Stimulated activated CD8-positive, alpha-beta memory T cell treated with anti-CD3 and anti-CD28 coated beads, Interleukin-12 subunit alpha, Interleukin-12 subunit beta, amount 100 ng/mL, for 24 hours (primary cell): ENCODE measurements at regions not wholly inside any gene's neighbourhood (a gene's known extent, or its start where the extent isn't known, plus 50 kb on each side); places are given as distances from the start of the nearest gene placed in this dataset.
"Not testable (repeated sequence)": the region's sequence is repeated elsewhere in the genome, so short reads cannot be mapped to it uniquely, and the experiment has no call there.

ENCODE experiments used
- DNase-seq: peaks from one replicate; pipeline ENCODE4 v3.0.0-alpha.2; 2020; ENCODE audit errors: extremely low read depth

DNA sequence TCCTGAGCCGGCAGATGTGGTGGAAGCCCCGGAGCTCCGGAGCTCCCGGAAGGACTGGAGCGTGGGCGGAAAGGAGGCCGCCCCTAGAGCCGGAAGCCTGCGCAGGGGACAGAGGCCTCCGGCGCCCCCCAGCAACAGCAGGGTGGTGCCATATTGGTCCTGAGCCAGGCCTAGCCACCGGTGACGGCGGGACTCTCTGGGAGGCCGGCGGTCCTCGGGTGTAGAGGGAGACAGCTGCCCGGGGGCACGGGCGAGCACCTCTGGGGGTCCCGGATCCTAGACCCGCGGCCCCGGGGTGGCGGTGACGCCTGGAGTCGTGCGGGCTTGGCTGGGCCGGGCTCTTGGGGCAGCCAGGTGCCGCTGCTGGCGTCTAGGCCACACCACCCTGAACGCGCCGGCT, 1472.2 kb downstream of the FOXD4L5 start:
- not testable (repeated sequence) for DNase-seq

DNA sequence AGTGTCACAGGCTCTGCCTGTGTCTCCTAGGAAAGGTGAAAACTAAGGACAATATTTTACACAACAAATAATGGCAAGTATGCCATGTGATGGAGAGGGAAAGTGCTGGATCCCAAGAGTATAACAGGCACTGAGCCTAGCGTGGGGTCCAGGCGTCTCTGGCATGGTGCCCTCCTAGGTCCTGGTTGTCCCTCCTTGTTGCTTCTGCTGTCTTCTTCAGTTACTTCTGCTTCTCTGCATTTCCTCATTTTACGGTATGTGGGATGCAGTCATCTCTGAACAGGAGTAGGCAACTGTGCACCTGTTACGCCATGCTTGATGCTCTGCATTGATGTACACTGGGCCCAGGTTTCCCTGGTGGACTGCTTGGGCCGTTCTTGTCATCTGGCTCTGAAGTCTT, 1480.8 kb downstream of the FOXD4L5 start:
- DNase-seq, result not testable (repeated sequence)

DNA sequence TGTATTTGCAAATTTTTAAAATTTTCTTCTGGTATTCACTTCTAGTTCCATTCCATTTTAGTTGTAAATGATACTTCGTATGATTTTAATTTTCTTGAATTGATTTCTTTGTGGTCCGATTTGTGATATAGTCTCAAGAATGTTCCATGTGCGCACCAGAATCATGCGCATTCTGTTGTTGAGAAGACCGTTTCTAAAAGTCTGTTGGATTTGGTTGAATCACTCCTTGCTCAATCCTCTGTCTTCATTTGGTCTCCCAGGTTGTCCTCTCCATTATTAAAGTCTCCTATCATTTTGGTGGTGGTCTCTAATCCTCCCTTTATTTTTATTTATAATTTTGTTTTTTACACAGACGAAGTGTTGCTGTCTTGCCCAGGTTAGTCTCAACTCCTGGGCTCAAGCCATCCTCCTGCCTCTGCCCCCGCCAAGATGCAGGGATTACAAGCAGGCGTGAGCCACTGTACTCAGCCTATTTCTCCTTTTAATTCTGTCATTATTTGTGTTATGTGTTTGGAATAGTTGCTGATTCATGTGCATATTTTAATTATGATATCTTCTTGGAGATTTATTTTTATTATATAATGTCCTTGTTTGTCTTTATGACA, 1490.8 kb downstream of the FOXD4L5 start:
- not testable (repeated sequence) for DNase-seq

DNA sequence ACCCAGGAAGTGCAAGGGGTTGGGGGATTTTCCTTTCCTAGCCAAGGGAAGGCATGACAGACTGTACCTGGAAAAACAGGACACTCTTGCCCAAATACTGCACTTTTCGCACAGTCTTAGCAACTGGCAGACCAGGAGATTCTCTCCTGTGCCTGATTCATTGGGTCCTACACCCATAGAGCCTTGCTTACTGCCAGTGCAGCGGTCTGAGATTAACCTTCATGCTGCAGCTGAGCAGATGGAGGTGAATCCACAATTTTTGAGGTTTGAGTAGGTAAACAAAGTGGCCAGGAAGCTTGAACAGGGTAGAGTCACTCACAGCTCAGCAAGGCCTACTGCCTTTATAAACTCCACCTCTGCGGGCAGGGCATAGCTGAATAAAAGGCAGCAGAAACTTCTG, 1497.6 kb downstream of the FOXD4L5 start:
- DNase-seq, result not testable (repeated sequence)

DNA sequence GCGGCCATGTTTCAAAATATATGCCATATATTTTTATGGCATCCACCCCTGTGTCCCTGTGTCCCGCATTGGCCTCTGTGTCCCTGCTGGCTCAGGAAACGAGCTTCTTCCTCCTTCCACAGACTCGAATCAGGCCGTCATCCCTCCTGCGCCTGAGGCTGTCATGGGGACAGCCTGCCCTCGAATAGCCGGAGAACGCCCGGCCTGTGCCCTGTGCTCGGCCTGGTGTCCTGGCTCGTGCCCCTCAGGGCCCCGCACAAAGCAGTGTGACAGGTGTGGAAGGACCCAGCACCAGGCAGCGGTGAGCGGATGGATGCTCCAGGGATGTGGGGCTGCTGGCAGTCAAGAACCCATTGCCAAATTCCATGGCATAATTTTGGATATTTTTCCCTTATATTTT, 1500.0 kb downstream of the FOXD4L5 start:
- not testable (repeated sequence) for DNase-seq

DNA sequence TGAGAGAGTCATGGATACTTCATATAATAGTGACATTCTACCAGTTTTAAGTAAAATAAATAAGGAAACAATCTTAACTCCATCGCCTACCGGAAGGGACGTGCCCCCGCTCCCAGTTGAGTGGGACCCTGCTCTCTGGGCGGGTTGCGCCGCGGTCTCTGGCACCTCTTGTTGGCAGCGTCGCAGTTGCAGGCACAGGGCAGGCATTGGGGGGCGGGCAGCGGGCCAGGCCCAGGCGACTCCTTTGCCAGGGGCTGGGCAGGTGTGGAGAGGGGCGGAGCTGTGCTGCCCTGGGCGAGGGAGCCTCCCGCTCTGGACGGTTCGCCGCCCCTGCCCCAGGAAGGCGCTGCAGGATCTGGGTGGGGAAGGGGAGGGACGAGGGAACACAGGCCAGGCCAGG, 1500.6 kb downstream of the FOXD4L5 start:
- not testable (repeated sequence) for DNase-seq

DNA sequence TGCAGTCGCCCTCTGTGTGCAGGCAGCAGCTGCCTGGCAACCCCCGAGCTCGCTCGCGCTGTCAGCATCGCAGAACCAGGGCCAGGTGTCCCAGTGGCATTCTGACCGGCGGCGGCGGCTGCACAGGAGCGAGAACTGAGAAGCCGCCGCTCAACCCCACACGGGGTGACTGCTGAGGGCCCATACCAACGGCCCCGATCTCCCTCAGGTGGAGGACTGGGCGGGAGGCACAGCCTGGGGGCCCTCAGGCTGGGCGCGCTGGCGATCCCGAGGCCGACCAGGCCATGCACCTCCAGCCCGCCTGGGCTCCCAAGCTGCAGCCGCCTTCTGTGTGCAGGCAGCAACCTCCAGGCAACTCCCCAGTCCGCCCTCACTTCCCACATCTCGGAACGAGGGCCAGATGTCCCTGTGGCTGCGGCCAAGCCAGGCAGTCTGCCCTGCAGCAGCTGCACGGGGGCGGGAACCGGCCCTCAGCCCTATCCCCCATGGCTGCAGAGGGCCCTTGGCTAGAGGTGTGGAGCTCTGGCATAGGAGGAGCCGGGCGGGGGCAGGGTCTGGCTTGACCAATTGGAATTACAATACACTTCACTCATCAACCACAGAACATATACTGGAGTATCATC, 1503.1 kb downstream of the FOXD4L5 start:
- not testable (repeated sequence) for DNase-seq

DNA sequence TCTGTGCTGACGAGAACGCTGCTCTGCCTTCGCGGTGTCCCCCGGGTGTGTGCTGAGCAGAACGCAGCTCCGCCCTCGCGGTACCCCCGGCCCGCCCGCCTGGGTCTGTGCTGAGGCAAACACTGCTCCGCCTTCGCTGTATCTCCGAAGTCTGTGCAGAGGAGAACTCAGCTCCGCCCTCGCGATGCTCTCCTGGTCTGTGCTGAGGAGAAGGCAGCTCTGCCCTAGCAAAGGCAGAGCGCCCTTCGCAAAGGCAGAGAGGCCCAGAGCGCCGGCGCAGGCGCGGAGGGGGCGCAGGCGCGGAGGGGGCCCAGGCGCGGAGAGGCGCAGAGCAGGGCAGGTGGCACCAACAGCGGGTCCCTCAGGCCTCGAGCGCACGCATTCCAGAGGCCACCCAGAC, 1503.6 kb downstream of the FOXD4L5 start:
- not testable (repeated sequence) for DNase-seq

DNA sequence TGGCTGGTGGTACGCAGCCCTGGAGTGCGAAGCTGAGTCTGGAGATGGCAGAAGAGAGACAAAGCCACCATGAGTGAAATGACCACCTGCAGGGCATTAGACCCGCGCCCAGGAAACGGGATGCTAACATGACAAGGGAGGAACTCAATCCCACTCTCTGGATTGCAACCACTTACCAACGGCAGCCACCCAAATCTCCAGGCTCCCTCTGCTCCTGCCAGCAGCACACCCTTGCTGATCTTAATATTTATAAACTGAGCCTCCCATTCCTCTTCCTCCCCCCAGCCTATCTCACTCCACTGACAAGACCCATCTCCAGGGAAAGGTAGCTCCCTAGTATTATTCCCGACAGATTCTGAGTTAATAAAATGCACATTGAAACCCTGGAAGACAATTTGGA, 1508.8 kb downstream of the FOXD4L5 start:
- DNase-seq, result not testable (repeated sequence)

DNA sequence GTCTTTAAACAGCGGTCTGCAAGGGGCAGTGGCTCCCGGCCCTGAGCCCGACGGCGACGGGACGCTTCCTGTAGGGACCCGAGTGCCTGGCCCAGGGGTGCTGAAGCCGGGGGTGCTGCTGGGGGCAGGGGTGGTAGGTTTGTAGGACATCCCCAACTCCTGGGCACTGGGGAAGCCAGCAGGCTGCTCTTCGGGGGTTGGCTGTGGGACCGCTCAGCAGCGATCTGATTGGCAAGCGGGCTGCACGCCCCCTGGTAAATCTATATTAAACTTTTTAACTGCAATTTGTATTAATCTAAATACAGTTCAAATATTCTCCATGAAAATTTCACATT, 1510.0 kb downstream of the FOXD4L5 start:
- DNase-seq, result not testable (repeated sequence)

DNA sequence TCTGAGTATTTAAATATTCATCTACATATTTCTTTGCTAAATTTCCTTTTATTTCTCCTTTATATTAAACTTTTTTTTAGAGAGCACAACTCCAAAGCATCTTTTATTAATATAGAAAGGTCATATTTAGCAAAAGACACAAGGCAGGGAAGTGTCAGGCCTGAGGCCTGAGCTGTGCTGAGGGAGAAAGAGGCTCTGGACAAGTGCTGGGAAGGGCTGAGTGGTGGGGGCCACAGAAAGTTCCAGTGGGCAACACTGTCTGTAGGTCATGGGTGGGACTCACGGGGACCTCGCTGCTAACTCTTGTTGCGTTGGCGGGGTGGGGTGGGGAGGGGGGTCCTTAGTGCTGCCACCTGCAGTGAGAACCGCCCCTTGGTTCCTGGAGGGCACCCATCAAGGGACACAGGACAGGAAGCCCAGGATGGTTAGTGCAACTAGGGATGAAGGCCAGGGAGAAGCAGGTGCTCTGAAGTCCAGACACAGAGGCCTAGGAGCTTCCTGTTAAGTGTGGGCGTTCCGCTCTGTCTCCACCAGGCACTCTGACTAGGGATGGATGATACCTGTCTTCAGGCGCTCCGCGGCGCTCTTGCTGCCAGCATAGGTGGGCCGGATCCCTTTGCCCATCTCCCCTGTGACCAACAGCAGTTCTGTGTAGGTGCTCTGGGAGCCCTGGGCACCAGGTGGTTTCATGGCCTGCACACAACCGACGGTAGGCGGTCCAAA, 1510.5 kb downstream of the FOXD4L5 start:
- DNase-seq, result not testable (repeated sequence)

DNA sequence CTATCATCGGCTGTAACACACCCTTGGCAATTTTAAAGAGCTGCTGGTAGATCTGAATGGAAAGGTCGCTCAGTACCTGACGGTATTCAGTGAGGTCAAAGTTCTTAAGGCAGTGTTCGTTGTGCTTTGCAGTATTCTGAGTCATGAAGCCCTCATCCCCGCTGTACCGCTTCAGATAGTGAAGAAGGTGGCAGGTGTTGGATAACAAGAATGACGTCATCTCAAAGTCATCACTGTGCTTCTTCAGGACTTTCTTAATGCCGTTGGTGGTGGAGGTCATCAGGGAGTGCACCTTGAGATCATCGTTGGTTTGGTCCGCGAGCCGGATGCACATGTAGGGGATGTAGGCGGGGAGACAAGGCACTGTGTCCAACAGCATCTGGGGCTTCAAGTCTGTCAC, 1522.8 kb downstream of the FOXD4L5 start:
- DNase-seq, result not testable (repeated sequence)

DNA sequence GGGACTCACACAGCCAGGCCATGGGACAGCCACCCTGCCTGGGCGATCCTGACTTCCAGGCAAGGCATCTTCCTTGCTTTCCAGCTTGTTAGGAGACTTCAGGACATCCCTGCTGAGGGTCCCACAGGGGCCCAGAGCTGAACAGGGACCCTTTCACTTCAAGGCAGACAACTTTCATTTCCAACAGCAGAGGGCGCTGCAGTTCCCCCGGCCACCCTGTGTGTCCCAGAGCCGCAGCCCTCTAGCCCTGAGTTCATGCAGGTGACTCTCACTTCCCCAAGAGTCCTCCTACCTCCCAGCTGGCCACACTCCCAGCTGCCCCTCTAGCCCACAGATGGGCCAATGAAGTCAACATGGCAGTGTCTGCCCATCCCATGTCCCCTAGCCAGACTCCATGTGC, 1556.0 kb downstream of the FOXD4L5 start:
- DNase-seq, result not testable (repeated sequence)

DNA sequence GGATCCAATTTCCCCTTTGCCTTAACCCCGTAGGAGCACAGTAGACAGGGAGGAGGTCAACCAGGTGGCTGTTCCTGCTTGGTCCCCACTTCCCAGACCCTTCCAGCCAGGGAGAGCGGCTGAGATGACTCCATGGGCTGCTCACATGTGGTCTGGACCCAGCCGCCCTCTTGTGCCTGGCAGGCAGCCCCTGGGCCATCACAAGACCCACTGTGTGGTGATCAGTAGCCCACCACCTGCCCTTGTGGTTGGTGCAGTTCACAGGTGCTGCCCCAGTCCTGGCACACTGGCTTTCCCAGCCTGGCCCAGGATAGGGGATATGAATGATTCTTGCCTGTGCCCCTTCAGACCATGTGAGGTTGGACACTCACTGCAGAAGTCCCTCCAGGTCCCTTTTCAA, 1556.7 kb downstream of the FOXD4L5 start:
- no peak for DNase-seq

DNA sequence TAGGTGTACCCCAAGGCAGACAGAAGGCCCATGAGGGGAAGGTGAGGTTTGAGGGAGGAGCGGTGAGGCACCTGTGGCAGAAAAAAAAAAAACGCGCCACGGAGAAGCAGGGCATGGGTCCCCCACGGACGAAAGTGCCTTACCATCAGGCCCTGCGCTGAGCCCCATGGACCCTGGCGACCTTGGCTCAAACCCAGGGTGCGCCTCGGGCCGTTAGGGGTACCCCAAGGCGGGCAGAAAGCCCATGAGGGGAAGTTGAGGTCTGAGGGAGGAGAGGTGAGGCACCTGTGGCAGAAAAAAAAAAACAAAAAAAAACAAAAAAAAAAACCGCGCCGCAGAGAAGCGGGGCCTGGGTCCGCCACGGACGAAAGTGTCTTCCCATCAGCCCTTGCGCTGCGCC, 1576.7 kb downstream of the FOXD4L5 start:
- not testable (repeated sequence) for DNase-seq

DNA sequence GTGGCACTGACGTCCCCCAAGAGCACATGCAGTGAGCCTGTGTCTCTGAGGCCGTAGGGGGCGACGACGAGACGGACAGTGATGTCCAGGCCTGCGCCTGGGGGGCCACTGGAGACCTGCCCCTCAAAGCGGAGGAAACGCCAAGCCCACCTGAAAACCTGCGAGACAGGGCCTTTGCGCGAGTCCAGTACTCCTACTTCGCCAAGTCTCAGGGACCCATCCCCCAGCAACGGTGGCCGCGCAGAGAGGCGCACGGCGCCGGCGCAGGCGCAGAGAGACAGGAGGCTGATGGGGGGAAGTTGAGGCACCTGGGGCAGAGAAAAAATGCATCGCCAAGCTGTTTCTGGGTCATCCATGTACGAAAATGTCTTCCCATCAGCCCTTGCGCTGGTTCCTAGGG, 1580.6 kb downstream of the FOXD4L5 start:
- not testable (repeated sequence) for DNase-seq

DNA sequence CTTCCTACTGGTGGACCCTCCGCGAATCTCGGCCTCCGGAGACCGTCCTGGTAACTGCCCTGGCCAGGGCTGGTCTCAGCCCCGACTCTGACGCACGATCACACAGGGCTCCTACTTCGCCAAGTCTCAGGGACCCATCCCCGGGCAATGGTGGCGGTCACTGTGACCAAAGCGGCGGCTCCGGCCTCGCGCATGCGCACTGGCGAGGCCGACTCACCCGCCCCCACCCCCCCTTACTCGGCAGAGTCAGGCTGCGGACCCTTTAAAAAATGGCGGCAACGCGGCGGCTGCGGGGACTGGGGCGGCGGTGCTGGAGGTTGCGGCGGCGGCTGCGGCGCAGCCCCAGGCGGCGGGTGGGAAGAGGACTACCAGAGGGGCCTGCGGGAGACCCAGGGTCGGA, 1581.3 kb downstream of the FOXD4L5 start:
- DNase-seq, result not testable (repeated sequence)

DNA sequence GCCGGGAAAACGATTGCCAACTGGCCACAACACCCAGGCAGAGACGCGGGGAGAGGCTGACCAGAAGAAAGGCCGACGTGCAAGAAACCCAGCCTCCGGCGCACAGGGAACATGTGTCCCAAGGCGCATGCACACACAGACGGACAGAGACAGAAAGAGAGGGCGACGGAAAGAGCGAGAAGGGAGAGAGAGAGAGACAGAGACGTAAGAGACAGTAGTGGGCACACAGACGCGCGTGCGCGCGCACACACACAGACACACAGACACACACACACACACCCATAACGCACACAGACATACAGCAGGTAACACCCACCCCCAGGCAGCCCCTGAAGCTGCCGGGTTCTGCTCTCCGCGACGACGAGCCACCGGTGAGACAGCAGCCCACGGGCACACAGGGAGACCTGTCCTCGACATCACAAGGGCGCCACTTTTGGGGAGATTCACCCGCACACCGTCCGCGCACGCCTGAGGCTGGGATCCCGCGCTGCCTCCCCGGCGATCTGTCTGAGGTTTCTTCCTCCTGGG, 1581.8 kb downstream of the FOXD4L5 start:
- DNase-seq, result not testable (repeated sequence)
